Jurkat, Clone E6-1 (cell line): ENCODE measurements at regions not wholly inside any gene's neighbourhood (a gene's known extent, or its start where the extent isn't known, plus 50 kb on each side); places are given as distances from the start of the nearest gene placed in this dataset.

Experiments
- DNase-seq: peaks from one replicate; pipeline ENCODE4 v3.0.0-alpha.2; 2011; ENCODE audit warnings: low read depth, low spot score
- H3K4me3 ChIP-seq: 2 replicates; pipeline ENCODE4 v1.5.1; 2011; ENCODE audit warnings: mild to moderate bottlenecking, low read length, control low read depth, moderate library complexity

GRCh38 chr2:7997279-7997678 is 684.6 kb upstream of the ID2 start:
- DNase-seq, result no peak
- H3K4me3 ChIP-seq, result no peak overlapping the region

- DNase-seq, result no peak
- H3K4me3 ChIP-seq, result no peak overlapping the region
These were observed 682.0 kb upstream of the ID2 start for GRCh38 chr2:7999683-8000476.

- peak; percentile 25 for DNase-seq
- H3K4me3 ChIP-seq, result no peak overlapping the region
These were observed 681.0 kb upstream of the ID2 start for GRCh38 chr2:8000870-8001269.

- no peak overlapping the region for H3K4me3 ChIP-seq
- DNase-seq, result no peak
These were observed 679.0 kb upstream of the ID2 start for GRCh38 chr2:8002765-8003393.

GRCh38 chr2:8003462-8004075 is 678.3 kb upstream of the ID2 start:
- H3K4me3 ChIP-seq, result no peak overlapping the region

GRCh38 chr2:8004250-8004681 is 677.6 kb upstream of the ID2 start:
- DNase-seq, result no peak
- no peak overlapping the region for H3K4me3 ChIP-seq

More at GRCh38 chr2:8003462-8004075, 678.3 kb upstream of the ID2 start:
- no peak for DNase-seq

GRCh38 chr2:8006181-8006580 is 675.7 kb upstream of the ID2 start:
- no peak for DNase-seq
- no peak overlapping the region for H3K4me3 ChIP-seq

GRCh38 chr2:8006626-8007025 is 675.2 kb upstream of the ID2 start:
- DNase-seq, result no peak
- H3K4me3 ChIP-seq, result no peak overlapping the region

GRCh38 chr2:8009010-8009597 is 672.8 kb upstream of the ID2 start:
- H3K4me3 ChIP-seq, result no peak overlapping the region
- no peak for DNase-seq

GRCh38 chr2:8015848-8016600 is 665.8 kb upstream of the ID2 start:
- DNase-seq, result no peak
- no peak overlapping the region for H3K4me3 ChIP-seq

- H3K4me3 ChIP-seq, result no peak overlapping the region
- no peak for DNase-seq
These were observed 665.2 kb upstream of the ID2 start for GRCh38 chr2:8016688-8017087.

GRCh38 chr2:8018956-8019355 is 662.9 kb upstream of the ID2 start:
- DNase-seq, result no peak
- no peak overlapping the region for H3K4me3 ChIP-seq

GRCh38 chr2:8019934-8020333 is 661.9 kb upstream of the ID2 start:
- no peak for DNase-seq
- H3K4me3 ChIP-seq, result no peak overlapping the region

- no peak overlapping the region for H3K4me3 ChIP-seq
- DNase-seq, result no peak
These were observed 659.9 kb upstream of the ID2 start for GRCh38 chr2:8021921-8022320.

GRCh38 chr2:8022908-8023640 is 658.8 kb upstream of the ID2 start:
- DNase-seq, result no peak
- no peak overlapping the region for H3K4me3 ChIP-seq

GRCh38 chr2:8024506-8024905 is 657.4 kb upstream of the ID2 start:
- DNase-seq, result no peak
- H3K4me3 ChIP-seq, result no peak overlapping the region

- DNase-seq, result no peak
- H3K4me3 ChIP-seq, result no peak overlapping the region
These were observed 655.5 kb upstream of the ID2 start for GRCh38 chr2:8026381-8026780.

GRCh38 chr2:8027387-8027786 is 654.5 kb upstream of the ID2 start:
- H3K4me3 ChIP-seq, result no peak overlapping the region
- DNase-seq, result no peak

- H3K4me3 ChIP-seq, result no peak overlapping the region
- no peak for DNase-seq
These were observed 653.8 kb upstream of the ID2 start for GRCh38 chr2:8028036-8028435.
